GM23248 (cell line): ENCODE measurements at regions not wholly inside any gene's neighbourhood (a gene's known extent, or its start where the extent isn't known, plus 50 kb on each side); places are given as distances from the start of the nearest gene placed in this dataset.

Experiments used
- DNase-seq: peaks from one replicate; pipeline ENCODE4 v3.0.0-alpha.2; 2015
- H2AFZ ChIP-seq: fragments of 200-600 bp; sonication (generic); 2 replicates; pipeline ENCODE4 v1.6.1; 2016; ENCODE audit warnings: antibody characterized with exemption
- H3F3A ChIP-seq: fragments of 200-600 bp; sonication (generic); 2 replicates; pipeline ENCODE4 v1.6.1; 2016; ENCODE audit warnings: mild to moderate bottlenecking, antibody characterized with exemption, mixed run types; ENCODE audit not compliant: insufficient read depth
- H3K27ac ChIP-seq: fragments of 200-600 bp; sonication (generic); 2 replicates; pipeline ENCODE4 v1.5.1; 2016; ENCODE audit warnings: mild to moderate bottlenecking
- H3K27me3 ChIP-seq: fragments of 200-600 bp; sonication (generic); replicated peaks from 2 replicates; pipeline ENCODE4 v1.6.1; 2016; ENCODE audit warnings: mild to moderate bottlenecking; ENCODE audit not compliant: insufficient read depth
- H3K36me3 ChIP-seq: fragments of 200-600 bp; sonication (generic); 2 replicates; pipeline ENCODE4 v1.6.1; 2016; ENCODE audit warnings: low read depth, mild to moderate bottlenecking
- H3K4me1 ChIP-seq: fragments of 200-600 bp; sonication (generic); 2 replicates; pipeline ENCODE4 v1.6.1; 2016; ENCODE audit warnings: mild to moderate bottlenecking; ENCODE audit not compliant: insufficient read depth
- H3K4me2 ChIP-seq: fragments of 200-600 bp; sonication (generic); one replicate; pipeline ENCODE4 v1.6.1; 2016; ENCODE audit warnings: mild to moderate bottlenecking; ENCODE audit not compliant: unreplicated experiment
- H3K4me3 ChIP-seq: fragments of 200-600 bp; sonication (generic); 2 replicates; pipeline ENCODE4 v1.5.1; 2016; ENCODE audit warnings: mild to moderate bottlenecking
- H3K79me2 ChIP-seq: fragments of 200-600 bp; sonication (generic); 2 replicates; pipeline ENCODE4 v1.6.1; 2016; ENCODE audit warnings: mild to moderate bottlenecking; ENCODE audit not compliant: insufficient read depth
- H3K9ac ChIP-seq: fragments of 200-600 bp; sonication (generic); 2 replicates; pipeline ENCODE4 v1.6.1; 2016; ENCODE audit warnings: mild to moderate bottlenecking
- H3K9me2 ChIP-seq: fragments of 200-600 bp; sonication (generic); 2 replicates; pipeline ENCODE4 v1.6.1; 2016; ENCODE audit warnings: mixed run types, mild to moderate bottlenecking, moderate library complexity; ENCODE audit not compliant: insufficient read depth
- H3K9me3 ChIP-seq: fragments of 200-600 bp; sonication (generic); one replicate; pipeline ENCODE4 v1.6.1; 2017; ENCODE audit warnings: low read depth
- H4K20me1 ChIP-seq: fragments of 200-600 bp; sonication (generic); 2 replicates; pipeline ENCODE4 v1.6.0; 2016; ENCODE audit not compliant: insufficient read depth
- EZH2 ChIP-seq: fragments of 200-600 bp; sonication (generic); IDR thresholded peaks from 2 replicates; pipeline ENCODE4 v1.6.1; 2018; ENCODE audit warnings: antibody characterized with exemption, mild to moderate bottlenecking; ENCODE audit not compliant: insufficient read depth, poor library complexity, severe bottlenecking
- EZH2phosphoT487 ChIP-seq: fragments of 200-600 bp; sonication (generic); IDR thresholded peaks from 2 replicates; pipeline ENCODE4 v1.6.1; 2018; ENCODE audit warnings: antibody characterized with exemption, moderate library complexity, mild to moderate bottlenecking, low read depth; ENCODE audit not compliant: insufficient read depth
- WGBS, 2 experiments: methylation state at CpG; one replicate each; pipeline ENCODE4 v1.1.6; 2015 to 2017; ENCODE audit warnings: low lambda C conversion rate in 2 of 2, low coverage in 1 of 2; ENCODE audit errors: missing lambda C conversion rate in 2 of 2; 5-methylcytosine and 5-hydroxymethylcytosine counted together
- in situ Hi-C: fragments of 300-500 bp; cut with MboI; formaldehyde crosslinking; loops from 2 replicates; pipeline ENCODE4 v1.15.0; 2020

DNA sequence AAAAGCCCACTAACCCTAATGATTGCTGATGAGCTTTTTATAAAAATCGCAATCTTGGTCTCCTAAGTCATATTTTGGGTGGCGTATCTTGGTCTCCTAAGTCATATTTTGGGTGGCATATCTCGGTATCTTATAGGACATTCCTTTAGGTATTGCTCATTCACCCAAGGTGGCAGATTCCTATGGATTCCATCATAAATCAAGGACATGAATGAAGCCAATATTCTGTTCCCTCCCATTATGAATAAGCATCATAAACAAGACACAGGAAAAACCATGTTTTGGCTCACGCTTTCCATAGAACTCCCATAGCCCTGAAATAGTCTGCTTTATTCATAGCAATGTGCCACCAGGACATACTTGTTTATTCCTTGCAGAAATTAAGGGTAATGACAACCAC lies 95.0 kb upstream of the CD99 start:
- in situ Hi-C loops = loop anchor here (10.0 kb wide), 1 partner anchor 951 kb away; no protein-coding TSS in a partner anchor

DNA sequence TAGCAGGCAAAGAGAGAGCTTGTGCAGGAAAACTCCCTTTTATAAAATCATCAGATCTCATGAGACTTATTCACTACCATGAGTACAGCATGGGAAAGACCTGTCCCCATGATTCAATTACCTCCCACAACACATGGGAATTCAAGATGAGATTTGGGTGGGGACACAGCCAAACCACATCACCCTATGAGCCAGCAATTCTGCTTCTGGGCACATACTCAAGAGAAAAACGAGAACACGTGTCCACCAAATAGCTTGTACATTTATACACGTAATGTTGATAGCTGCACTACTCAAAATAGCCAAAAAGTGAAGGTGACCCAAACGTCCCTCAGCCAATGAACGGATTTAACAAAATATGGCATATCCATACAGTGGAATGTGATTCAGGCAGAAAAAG lies 94.5 kb upstream of the DHRSX start:
- peak overlapping the region; percentile 23; the same call in 1 of the 2 replicates for H3K27ac ChIP-seq
- no peaks in the 10 kb centered on the region for H4K20me1 ChIP-seq
- H3K9me3 ChIP-seq = no peaks in the 10 kb centered on the region
- peak; percentile 74 for DNase-seq
- H3K36me3 ChIP-seq = no peaks in the 10 kb centered on the region
- 4 to 13% methylated on average over 5 of the region's 5 CpGs for WGBS, 2 experiments
- peaks cover 19% of the 10 kb centered on the region for H3F3A ChIP-seq
- H2AFZ ChIP-seq = no peak overlapping the region
- no peak overlapping the region for H3K4me2 ChIP-seq
- no peak overlapping the region for H3K4me3 ChIP-seq
- peaks cover 7% of the 10 kb centered on the region for H3K4me1 ChIP-seq
- H3K27me3 ChIP-seq = no peaks in the 10 kb centered on the region
- H3K9ac ChIP-seq = no peak overlapping the region
- no peaks in the 10 kb centered on the region for H3K9me2 ChIP-seq
- in situ Hi-C loops = loop anchor here (10.0 kb wide), 1 partner anchor 950 kb away; no protein-coding TSS in a partner anchor
- TF ChIP-seq EZH2 (no peak), EZH2phosphoT487 (no peak)
- H3K79me2 ChIP-seq = no peaks in the 10 kb centered on the region

More for the DNA sequence above, 95.0 kb upstream of the CD99 start:
- Histone ChIP-seq H3K27ac (no peak overlapping the region), H3K4me3 (no peak overlapping the region), H3K79me2 (no peaks in the 10 kb centered on the region), H3K9me2 (no peaks in the 10 kb centered on the region), H4K20me1 (no peaks in the 10 kb centered on the region), H2AFZ (no peak overlapping the region), H3K36me3 (no peaks in the 10 kb centered on the region), H3K9ac (no peak overlapping the region), H3K27me3 (no peaks in the 10 kb centered on the region), H3K9me3 (no peaks in the 10 kb centered on the region), H3K4me1 (peaks cover 7% of the 10 kb centered on the region), H3F3A (peaks cover 19% of the 10 kb centered on the region), H3K4me2 (no peak overlapping the region)
- WGBS, 2 experiments = 80 to 93% methylated on average over 4 of the region's 4 CpGs
- TF ChIP-seq EZH2phosphoT487 (no peak), EZH2 (no peak)
- DNase-seq = no peak

DNA sequence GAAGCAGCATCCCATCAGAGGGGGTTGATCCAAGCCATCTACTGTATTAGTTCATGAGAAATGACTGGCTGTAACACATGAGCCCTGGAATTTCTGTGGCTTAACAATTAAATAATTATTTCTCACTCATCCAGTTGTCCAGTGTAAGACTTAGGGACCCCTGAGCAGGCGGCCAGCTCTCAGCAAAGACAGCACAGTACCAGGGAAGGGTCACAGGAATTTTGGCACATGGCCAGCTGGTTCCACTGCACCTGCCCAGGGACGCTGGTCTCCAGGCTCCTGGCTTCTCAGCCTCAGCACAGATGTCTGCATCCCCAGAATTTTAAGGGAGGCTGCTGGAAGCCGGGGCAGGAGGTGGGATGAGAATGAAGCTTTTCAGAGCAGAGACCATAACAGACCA lies 93.7 kb upstream of the DHRSX start:
- Histone ChIP-seq H3K4me3 (no peak overlapping the region), H3K4me1 (peaks cover 7% of the 10 kb centered on the region), H4K20me1 (no peaks in the 10 kb centered on the region), H3K9ac (no peak overlapping the region), H3K27ac (no peak overlapping the region), H3K9me2 (no peaks in the 10 kb centered on the region), H3K27me3 (no peaks in the 10 kb centered on the region), H2AFZ (no peak overlapping the region), H3K4me2 (no peak overlapping the region), H3K79me2 (no peaks in the 10 kb centered on the region), H3K36me3 (no peaks in the 10 kb centered on the region), H3F3A (peaks cover 22% of the 10 kb centered on the region), H3K9me3 (no peaks in the 10 kb centered on the region)
- no peak for DNase-seq
- no peak for TF ChIP-seq EZH2
- TF ChIP-seq EZH2phosphoT487 = no peak
- in situ Hi-C loops = loop anchor here (10.0 kb wide), 1 partner anchor 950 kb away; no protein-coding TSS in a partner anchor
- 54 to 68% methylated on average over 3 of the region's 3 CpGs for WGBS, 2 experiments

DNA sequence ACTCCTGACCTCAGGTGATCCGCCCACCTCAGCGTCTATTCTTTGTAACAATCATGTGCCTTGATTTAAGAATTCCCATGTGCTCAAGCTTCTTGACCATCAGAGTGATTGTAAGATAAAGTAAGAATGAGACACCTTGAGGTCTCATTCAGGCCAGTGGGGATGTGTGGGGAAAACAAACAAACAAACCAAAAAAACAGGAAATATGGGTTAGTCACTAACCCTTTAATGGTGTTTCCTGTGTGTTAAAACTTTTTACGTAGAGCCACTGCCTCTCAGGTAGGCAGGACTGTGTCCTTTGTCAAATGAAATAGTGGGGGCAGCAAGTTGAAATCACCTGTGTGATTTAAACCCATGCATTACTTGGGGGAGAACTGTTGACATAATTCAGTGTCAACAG lies 91.5 kb upstream of the DHRSX start:
- Histone ChIP-seq H3K27ac (no peak overlapping the region), H3K4me1 (peaks cover 10% of the 10 kb centered on the region), H3K27me3 (no peaks in the 10 kb centered on the region), H3K4me3 (no peak overlapping the region), H3F3A (peaks cover 24% of the 10 kb centered on the region), H3K4me2 (no peak overlapping the region), H3K9ac (no peak overlapping the region), H2AFZ (no peak overlapping the region), H3K9me3 (no peaks in the 10 kb centered on the region), H4K20me1 (no peaks in the 10 kb centered on the region), H3K79me2 (no peaks in the 10 kb centered on the region), H3K36me3 (no peaks in the 10 kb centered on the region), H3K9me2 (no peaks in the 10 kb centered on the region)
- in situ Hi-C loops = loop anchor here (10.0 kb wide), 1 partner anchor 947 kb away; no protein-coding TSS in a partner anchor
- TF ChIP-seq EZH2phosphoT487 (no peak), EZH2 (no peak)
- no peak for DNase-seq
- 52 to 54% methylated on average over 3 of the region's 3 CpGs for WGBS, 2 experiments
